GM12878 (cell line): ENCODE measurements at regions not wholly inside any gene's neighbourhood (a gene's known extent, or its start where the extent isn't known, plus 50 kb on each side); places are given as distances from the start of the nearest gene placed in this dataset.

Experiments used
- ATAC-seq: fragments of 200-7000 bp; cut with Tn5 transposase; 3 replicates; pipeline ENCODE4 v1.9.1; 2020; ENCODE audit warnings: mild to moderate bottlenecking, moderate library complexity
- BruUV-seq: library from RNA; stranded (reverse); fragments of 400-500 nt; replicated peaks from 2 replicates; lab custom pipeline; 2021; lab: Mats Ljungman, UMichigan
- CTCF ChIA-PET: fragments of 300-600 bp; sonication (Branson Sonifier 250); formaldehyde crosslinking; extraction: SDS; loops from one replicate; lab custom pipeline; 2021; ENCODE audit warnings: inconsistent platforms; lab: Yijun Ruan, JAX
- POLR2A ChIA-PET: fragments of 350-600 bp; formaldehyde crosslinking; extraction: SDS; loops from one replicate; lab custom pipeline; 2021; ENCODE audit warnings: inconsistent platforms; lab: Charles Lee
- RAD21 ChIA-PET: fragments of 300-600 bp; sonication (Branson Sonifier 250); formaldehyde crosslinking; loops from one replicate; lab custom pipeline; 2023; ENCODE audit warnings: antibody characterized with exemption; ENCODE audit not compliant: unreplicated experiment; lab: Charles Lee
- SMC1A ChIA-PET: fragments of 300-600 bp; sonication (Branson Sonifier 250); formaldehyde crosslinking; loops from one replicate; lab custom pipeline; 2023; ENCODE audit not compliant: unreplicated experiment, uncharacterized antibody; lab: Charles Lee
- DNase-seq: peaks from one replicate; pipeline ENCODE4 v3.0.0-alpha.2; 2011; ENCODE audit warnings: low read depth, low spot score
- FAIRE-seq: peaks from 3 replicates; lab custom pipeline; 2011; peaks lifted over from hg19 to GRCh38; lab: Jason Lieb, UNC
- H2AFZ ChIP-seq: 2 replicates; pipeline ENCODE4 v1.6.0; 2011; ENCODE audit warnings: low read depth, low read length, control low read depth; ENCODE audit not compliant: control insufficient read depth
- H3K27ac ChIP-seq: 2 replicates; pipeline ENCODE4 v1.5.1; 2011; ENCODE audit warnings: control low read depth; ENCODE audit not compliant: control insufficient read depth, insufficient read depth
- H3K27me3 ChIP-seq, 2 experiments: replicated peaks in 1 of 2; 2 replicates each; pipeline versions ENCODE4 v1.6.0 to v1.6.1; 2011; ENCODE audit warnings: low read length in 1 of 2; ENCODE audit not compliant: control insufficient read depth in 2 of 2, insufficient read depth in 2 of 2
- H3K36me3 ChIP-seq, 2 experiments: 2 replicates each; pipeline ENCODE4 v1.5.1; 2011; ENCODE audit warnings: low read length in 1 of 2; ENCODE audit not compliant: control insufficient read depth in 2 of 2, insufficient read depth in 2 of 2
- H3K4me1 ChIP-seq: 2 replicates; pipeline ENCODE4 v1.6.1; 2011; ENCODE audit warnings: mild to moderate bottlenecking, low read length, moderate library complexity, mixed read lengths; ENCODE audit not compliant: control insufficient read depth, insufficient read depth
- H3K4me2 ChIP-seq: 2 replicates; pipeline ENCODE4 v1.6.0; 2011; ENCODE audit warnings: control low read depth; ENCODE audit not compliant: control insufficient read depth, insufficient read depth
- H3K4me3 ChIP-seq: fragments of 200-600 bp; sonication (generic); 2 replicates; pipeline ENCODE4 v1.5.1; 2016
- H3K79me2 ChIP-seq: 2 replicates; pipeline ENCODE4 v1.6.0; 2011; ENCODE audit warnings: low read length; ENCODE audit not compliant: control insufficient read depth, insufficient read depth
- H3K9ac ChIP-seq: 2 replicates; pipeline ENCODE4 v1.8.0; 2011; ENCODE audit warnings: low read length, control low read depth, mixed read lengths; ENCODE audit not compliant: control insufficient read depth, insufficient read depth
- H3K9me3 ChIP-seq: replicated peaks from 3 replicates; pipeline ENCODE4 v1.5.1; 2011; ENCODE audit warnings: mild to moderate bottlenecking, low read length; ENCODE audit not compliant: control insufficient read depth, insufficient read depth
- H4K20me1 ChIP-seq: 2 replicates; pipeline ENCODE4 v1.6.0; 2011; ENCODE audit not compliant: control insufficient read depth, insufficient read depth
- CHD2 ChIP-seq: IDR thresholded peaks from 2 replicates; pipeline ENCODE4 v1.6.1; 2011; ENCODE audit warnings: low read depth, low read length, improper control_type of control experiment, borderline replicate concordance
- EP300 ChIP-seq, 2 experiments: fragments of 150-350 bp in 1 of 2; IDR thresholded peaks; 2 replicates each; pipeline ENCODE4 v1.6.1; 2011 to 2012; ENCODE audit warnings: low read depth in 2 of 2, low read length in 2 of 2, borderline replicate concordance in 1 of 2, improper control_type of control experiment in 1 of 2, inconsistent platforms in 1 of 2; ENCODE audit not compliant: control insufficient read depth in 1 of 2
- ETV6 ChIP-seq, 2 experiments: fragments of 450-650 bp in 1 of 2; IDR thresholded peaks in 1 of 2; conservative IDR thresholded peaks in 1 of 2; 2 replicates each; pipeline ENCODE4 v1.6.1; 2014; ENCODE audit warnings: antibody characterized with exemption in 1 of 2, borderline replicate concordance in 1 of 2, low read depth in 1 of 2, mild to moderate bottlenecking in 1 of 2, moderate library complexity in 1 of 2
- FOS ChIP-seq: IDR thresholded peaks from 3 replicates; pipeline ENCODE4 v1.6.1; 2011; ENCODE audit warnings: borderline replicate concordance; ENCODE audit not compliant: insufficient read length; ENCODE audit errors: extremely low read depth
- IRF4 ChIP-seq: IDR thresholded peaks from 2 replicates; pipeline ENCODE4 v1.6.1; 2011; ENCODE audit warnings: low read depth, low read length
- MTA2 ChIP-seq: fragments of 450-650 bp; IDR thresholded peaks from 2 replicates; pipeline ENCODE4 v1.6.1; 2016; ENCODE audit warnings: low read depth, mild to moderate bottlenecking, moderate library complexity
- MXI1 ChIP-seq: fragments of 150-350 bp; IDR thresholded peaks from 2 replicates; pipeline ENCODE4 v1.6.1; 2011; ENCODE audit warnings: low read depth, mild to moderate bottlenecking, inconsistent platforms, low read length, improper control_type of control experiment
- NRF1 ChIP-seq: conservative IDR thresholded peaks from 2 replicates; pipeline ENCODE4 v1.6.1; 2011; ENCODE audit warnings: mild to moderate bottlenecking, low read depth, low read length, improper control_type of control experiment
- SUZ12 ChIP-seq: fragments of 200-600 bp; sonication (generic); IDR thresholded peaks from one replicate; pipeline ENCODE4 v1.6.1; 2018; ENCODE audit warnings: antibody characterized with exemption, mild to moderate bottlenecking; ENCODE audit not compliant: unreplicated experiment
- TBL1XR1 ChIP-seq: IDR thresholded peaks from 2 replicates; pipeline ENCODE4 v1.6.1; 2012; ENCODE audit warnings: low read depth, low read length, improper control_type of control experiment
- TCF3 ChIP-seq: IDR thresholded peaks from 2 replicates; pipeline ENCODE4 v1.6.1; 2012; ENCODE audit warnings: low read depth, mild to moderate bottlenecking, low read length, borderline replicate concordance; ENCODE audit not compliant: insufficient read depth
- ZBED1 ChIP-seq: IDR thresholded peaks from 2 replicates; pipeline ENCODE4 v1.6.1; 2016; ENCODE audit warnings: borderline replicate concordance
- ZNF622 ChIP-seq: fragments of 450-650 bp; IDR thresholded peaks from 2 replicates; pipeline ENCODE4 v1.6.1; 2017; ENCODE audit warnings: mild to moderate bottlenecking, inconsistent platforms
- ZSCAN29 ChIP-seq: fragments of 450-650 bp; IDR thresholded peaks from 2 replicates; pipeline ENCODE4 v1.6.1; 2017; ENCODE audit warnings: mild to moderate bottlenecking, moderate library complexity
- WGBS: methylation state at CpG from one replicate; pipeline ENCODE4 v1.1.6; 2016; ENCODE audit warnings: low lambda C conversion rate; ENCODE audit not compliant: insufficient replicate concordance, insufficient coverage; ENCODE audit errors: missing lambda C conversion rate; 5-methylcytosine and 5-hydroxymethylcytosine counted together
- in situ Hi-C: fragments of 300-500 bp; cut with MboI; formaldehyde crosslinking; loops from 9 replicates; pipeline ENCODE4 v1.14.3; 2018; ENCODE audit warnings: mixed read lengths
- intact Hi-C: fragments of 100-400 bp; cut with micrococcal nuclease; formaldehyde crosslinking; loops from one replicate; pipeline ENCODE4 v1.14.2; 2022; ENCODE audit not compliant: unreplicated experiment
- TF ChIP-seq, protein P1 (sequence below): fragments of 450-650 bp; IDR thresholded peaks from 2 replicates; pipeline ENCODE4 v1.6.1; 2017; ENCODE audit warnings: mild to moderate bottlenecking, moderate library complexity
- TF ChIP-seq, protein P2 (sequence below): fragments of 150-350 bp; IDR thresholded peaks from 2 replicates; pipeline ENCODE4 v1.6.1; 2016; ENCODE audit warnings: low read depth, low read length

DNA sequence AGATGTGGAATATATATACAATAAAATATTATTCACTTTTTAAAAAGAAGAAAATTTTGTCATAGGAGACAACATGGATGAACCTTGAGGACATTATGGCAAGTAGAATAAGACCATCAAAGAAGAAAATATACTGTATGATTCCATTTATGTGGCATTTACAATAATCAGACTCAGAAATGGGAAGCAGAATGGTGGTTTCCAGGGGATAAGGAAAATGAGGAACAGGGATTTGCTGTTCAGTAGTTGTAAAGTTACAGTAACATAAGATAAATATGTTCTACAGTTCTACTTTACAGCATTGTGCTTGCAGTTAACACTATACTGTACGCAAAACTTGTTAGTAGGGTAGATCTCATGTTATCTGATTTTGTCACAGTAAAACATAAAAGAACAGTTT, 1271.0 kb downstream of the LRFN5 start:
- no peak for DNase-seq
- TF ChIP-seq FOS (no peak), MTA2 (no peak), TBL1XR1 (no peak), NRF1 (no peak), IRF4 (no peak), ZBED1 (no peak), MXI1 (no peak), SUZ12 (no peak), EP300 (IDR thresholded peaks at IDR 0.05; ENCODE audit: borderline replicate concordance in 1 of 2, control insufficient read depth in 1 of 2, low read depth in 2 of 2, low read length in 2 of 2) (no peak), ETV6 (conservative IDR thresholded peaks at IDR 0.05 in 1 of 2, IDR thresholded peaks at IDR 0.05 in 1 of 2; ENCODE audit: borderline replicate concordance in 1 of 2, low read depth in 1 of 2) (no peak), CHD2 (no peak), ZNF622 (no peak), ZSCAN29 (no peak), TCF3 (no peak)
- TF ChIP-seq, protein P1, sequence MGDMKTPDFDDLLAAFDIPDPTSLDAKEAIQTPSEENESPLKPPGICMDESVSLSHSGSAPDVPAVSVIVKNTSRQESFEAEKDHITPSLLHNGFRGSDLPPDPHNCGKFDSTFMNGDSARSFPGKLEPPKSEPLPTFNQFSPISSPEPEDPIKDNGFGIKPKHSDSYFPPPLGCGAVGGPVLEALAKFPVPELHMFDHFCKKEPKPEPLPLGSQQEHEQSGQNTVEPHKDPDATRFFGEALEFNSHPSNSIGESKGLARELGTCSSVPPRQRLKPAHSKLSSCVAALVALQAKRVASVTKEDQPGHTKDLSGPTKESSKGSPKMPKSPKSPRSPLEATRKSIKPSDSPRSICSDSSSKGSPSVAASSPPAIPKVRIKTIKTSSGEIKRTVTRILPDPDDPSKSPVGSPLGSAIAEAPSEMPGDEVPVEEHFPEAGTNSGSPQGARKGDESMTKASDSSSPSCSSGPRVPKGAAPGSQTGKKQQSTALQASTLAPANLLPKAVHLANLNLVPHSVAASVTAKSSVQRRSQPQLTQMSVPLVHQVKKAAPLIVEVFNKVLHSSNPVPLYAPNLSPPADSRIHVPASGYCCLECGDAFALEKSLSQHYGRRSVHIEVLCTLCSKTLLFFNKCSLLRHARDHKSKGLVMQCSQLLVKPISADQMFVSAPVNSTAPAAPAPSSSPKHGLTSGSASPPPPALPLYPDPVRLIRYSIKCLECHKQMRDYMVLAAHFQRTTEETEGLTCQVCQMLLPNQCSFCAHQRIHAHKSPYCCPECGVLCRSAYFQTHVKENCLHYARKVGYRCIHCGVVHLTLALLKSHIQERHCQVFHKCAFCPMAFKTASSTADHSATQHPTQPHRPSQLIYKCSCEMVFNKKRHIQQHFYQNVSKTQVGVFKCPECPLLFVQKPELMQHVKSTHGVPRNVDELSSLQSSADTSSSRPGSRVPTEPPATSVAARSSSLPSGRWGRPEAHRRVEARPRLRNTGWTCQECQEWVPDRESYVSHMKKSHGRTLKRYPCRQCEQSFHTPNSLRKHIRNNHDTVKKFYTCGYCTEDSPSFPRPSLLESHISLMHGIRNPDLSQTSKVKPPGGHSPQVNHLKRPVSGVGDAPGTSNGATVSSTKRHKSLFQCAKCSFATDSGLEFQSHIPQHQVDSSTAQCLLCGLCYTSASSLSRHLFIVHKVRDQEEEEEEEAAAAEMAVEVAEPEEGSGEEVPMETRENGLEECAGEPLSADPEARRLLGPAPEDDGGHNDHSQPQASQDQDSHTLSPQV = no peak
- TF ChIP-seq, protein P2, sequence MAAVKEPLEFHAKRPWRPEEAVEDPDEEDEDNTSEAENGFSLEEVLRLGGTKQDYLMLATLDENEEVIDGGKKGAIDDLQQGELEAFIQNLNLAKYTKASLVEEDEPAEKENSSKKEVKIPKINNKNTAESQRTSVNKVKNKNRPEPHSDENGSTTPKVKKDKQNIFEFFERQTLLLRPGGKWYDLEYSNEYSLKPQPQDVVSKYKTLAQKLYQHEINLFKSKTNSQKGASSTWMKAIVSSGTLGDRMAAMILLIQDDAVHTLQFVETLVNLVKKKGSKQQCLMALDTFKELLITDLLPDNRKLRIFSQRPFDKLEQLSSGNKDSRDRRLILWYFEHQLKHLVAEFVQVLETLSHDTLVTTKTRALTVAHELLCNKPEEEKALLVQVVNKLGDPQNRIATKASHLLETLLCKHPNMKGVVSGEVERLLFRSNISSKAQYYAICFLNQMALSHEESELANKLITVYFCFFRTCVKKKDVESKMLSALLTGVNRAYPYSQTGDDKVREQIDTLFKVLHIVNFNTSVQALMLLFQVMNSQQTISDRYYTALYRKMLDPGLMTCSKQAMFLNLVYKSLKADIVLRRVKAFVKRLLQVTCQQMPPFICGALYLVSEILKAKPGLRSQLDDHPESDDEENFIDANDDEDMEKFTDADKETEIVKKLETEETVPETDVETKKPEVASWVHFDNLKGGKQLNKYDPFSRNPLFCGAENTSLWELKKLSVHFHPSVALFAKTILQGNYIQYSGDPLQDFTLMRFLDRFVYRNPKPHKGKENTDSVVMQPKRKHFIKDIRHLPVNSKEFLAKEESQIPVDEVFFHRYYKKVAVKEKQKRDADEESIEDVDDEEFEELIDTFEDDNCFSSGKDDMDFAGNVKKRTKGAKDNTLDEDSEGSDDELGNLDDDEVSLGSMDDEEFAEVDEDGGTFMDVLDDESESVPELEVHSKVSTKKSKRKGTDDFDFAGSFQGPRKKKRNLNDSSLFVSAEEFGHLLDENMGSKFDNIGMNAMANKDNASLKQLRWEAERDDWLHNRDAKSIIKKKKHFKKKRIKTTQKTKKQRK = no peak
- ATAC-seq = no peak
- no peaks in the 10 kb centered on the region for H3K9me3 ChIP-seq
- no peaks in the 10 kb centered on the region for H4K20me1 ChIP-seq
- no peaks in the 10 kb centered on the region for H3K27me3 ChIP-seq
- H3K27ac ChIP-seq = no peak overlapping the region
- H3K36me3 ChIP-seq = no peaks in the 10 kb centered on the region
- POLR2A ChIA-PET = no interaction called here
- BruUV-seq = no TSS peak
- SMC1A ChIA-PET = no interaction called here
- RAD21 ChIA-PET = no interaction called here
- H3K79me2 ChIP-seq = no peaks in the 10 kb centered on the region
- H2AFZ ChIP-seq = no peak overlapping the region
- no peak overlapping the region for H3K9ac ChIP-seq
- H3K4me3 ChIP-seq = no peak overlapping the region
- in situ Hi-C loops = no loop called here
- FAIRE-seq = no peak
- no peak overlapping the region for H3K4me2 ChIP-seq
- WGBS = 74% methylated on average over 1 of the region's 1 CpG
- CTCF ChIA-PET = no interaction called here
- no peaks in the 10 kb centered on the region for H3K4me1 ChIP-seq
- intact Hi-C loops = no loop called here
